Hepatocyte (in vitro differentiated cells): ENCODE measurements at regions not wholly inside any gene's neighbourhood (a gene's known extent, or its start where the extent isn't known, plus 50 kb on each side); places are given as distances from the start of the nearest gene placed in this dataset.

Source experiments
- DNase-seq: peaks from one replicate; pipeline ENCODE4 v3.0.0-alpha.2; 2016; ENCODE audit warnings: low spot score
- H2AFZ ChIP-seq: fragments of 200-600 bp; sonication (generic); 2 replicates; pipeline ENCODE4 v1.6.0; 2016; ENCODE audit warnings: antibody characterized with exemption, mild to moderate bottlenecking
- H3K27ac ChIP-seq: fragments of 200-600 bp; sonication (generic); 2 replicates; pipeline ENCODE4 v1.5.1; 2016; ENCODE audit warnings: mild to moderate bottlenecking
- H3K27me3 ChIP-seq: fragments of 200-600 bp; sonication (generic); 2 replicates; pipeline ENCODE4 v1.6.1; 2016
- H3K36me3 ChIP-seq: fragments of 200-600 bp; sonication (generic); replicated peaks from 2 replicates; pipeline ENCODE4 v1.5.1; 2016; ENCODE audit warnings: low read depth; ENCODE audit not compliant: insufficient read depth
- H3K4me1 ChIP-seq: fragments of 200-600 bp; sonication (generic); 2 replicates; pipeline ENCODE4 v1.5.1; 2016; ENCODE audit warnings: mild to moderate bottlenecking, moderate library complexity; ENCODE audit not compliant: insufficient read depth
- H3K4me2 ChIP-seq: fragments of 200-600 bp; sonication (generic); 2 replicates; pipeline ENCODE4 v1.6.0; 2016
- H3K4me3 ChIP-seq: fragments of 200-600 bp; sonication (generic); 2 replicates; pipeline ENCODE4 v1.5.1; 2016; ENCODE audit warnings: mild to moderate bottlenecking
- H3K79me2 ChIP-seq: fragments of 200-600 bp; sonication (generic); 2 replicates; pipeline ENCODE4 v1.6.0; 2017; ENCODE audit warnings: mild to moderate bottlenecking
- H3K9me2 ChIP-seq: fragments of 200-600 bp; sonication (generic); replicated peaks from 2 replicates; pipeline ENCODE4 v1.6.0; 2017; ENCODE audit warnings: mild to moderate bottlenecking; ENCODE audit not compliant: insufficient read depth
- H3K9me3 ChIP-seq: fragments of 200-600 bp; sonication (generic); 2 replicates; pipeline ENCODE4 v1.5.1; 2016; ENCODE audit warnings: low read depth, mild to moderate bottlenecking
- H4K20me1 ChIP-seq: fragments of 200-600 bp; sonication (generic); 2 replicates; pipeline ENCODE4 v1.6.0; 2016; ENCODE audit warnings: mild to moderate bottlenecking; ENCODE audit not compliant: insufficient read depth, poor library complexity, severe bottlenecking
- CTCF ChIP-seq: fragments of 200-600 bp; sonication (generic); IDR thresholded peaks from 2 replicates; pipeline ENCODE4 v1.5.1; 2016; ENCODE audit warnings: antibody characterized with exemption, mild to moderate bottlenecking; ENCODE audit not compliant: poor library complexity
- EZH2 ChIP-seq: fragments of 200-600 bp; sonication (generic); IDR thresholded peaks from 2 replicates; pipeline ENCODE4 v1.6.1; 2016; ENCODE audit warnings: antibody characterized with exemption, mild to moderate bottlenecking, borderline replicate concordance
- EZH2phosphoT487 ChIP-seq: fragments of 200-600 bp; sonication (generic); IDR thresholded peaks from one replicate; pipeline ENCODE4 v1.6.1; 2018; ENCODE audit warnings: antibody characterized with exemption, mild to moderate bottlenecking, low read depth, moderate library complexity; ENCODE audit not compliant: unreplicated experiment, severe bottlenecking
- whole genome bisulfite sequencing: methylation state at CpG from one replicate; pipeline ENCODE4 v1.1.6; 2016; ENCODE audit warnings: low lambda C conversion rate; ENCODE audit errors: missing lambda C conversion rate; 5-methylcytosine and 5-hydroxymethylcytosine counted together

DNA sequence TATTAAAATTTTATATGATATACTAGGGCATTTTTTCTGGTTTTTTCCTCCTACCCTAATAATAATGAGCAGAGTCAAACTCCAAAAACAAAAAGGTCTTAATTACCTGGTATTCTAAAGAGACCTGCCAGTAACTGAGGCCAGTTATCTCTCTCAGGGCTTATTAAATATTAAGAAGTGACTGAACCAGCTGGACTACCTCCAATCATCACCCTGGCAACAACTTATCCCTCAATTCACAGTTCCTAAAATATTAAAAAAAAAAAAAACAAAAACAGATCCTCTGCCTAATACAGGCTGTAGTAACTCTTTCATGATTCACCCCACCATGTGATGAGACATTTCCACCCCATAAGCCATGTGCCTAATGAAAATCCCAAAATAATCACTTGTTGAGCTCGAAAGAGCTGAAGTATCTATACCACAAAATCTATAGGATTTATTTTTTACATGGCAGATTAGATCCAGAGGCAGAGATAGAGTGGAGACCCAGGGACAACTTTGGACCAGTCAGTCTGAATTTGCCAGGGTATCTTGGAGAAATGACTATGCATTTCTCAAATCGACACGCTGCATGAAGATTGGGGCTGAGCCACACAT lies 698.0 kb downstream of the FAT4 start:
- no peaks in the 10 kb centered on the region for H3K4me1 ChIP-seq
- TF ChIP-seq CTCF (no peak), EZH2phosphoT487 (no peak), EZH2 (no peak)
- H3K27ac ChIP-seq: no peak overlapping the region
- H3K79me2 ChIP-seq: no peaks in the 10 kb centered on the region
- WGBS: 95% methylated on average over 3 of the region's 3 CpGs
- H3K9me2 ChIP-seq: no peaks in the 10 kb centered on the region
- H3K27me3 ChIP-seq: no peaks in the 10 kb centered on the region
- H4K20me1 ChIP-seq: no peaks in the 10 kb centered on the region
- no peak overlapping the region for H2AFZ ChIP-seq
- H3K4me2 ChIP-seq: no peak overlapping the region
- no peaks in the 10 kb centered on the region for H3K36me3 ChIP-seq
- DNase-seq: no peak
- H3K4me3 ChIP-seq: no peak overlapping the region
- H3K9me3 ChIP-seq: no peaks in the 10 kb centered on the region

GRCh38 chr4:126018274-126018673 lies 703.5 kb downstream of the FAT4 start:
- no peak overlapping the region for H3K27ac ChIP-seq
- H2AFZ ChIP-seq: no peak overlapping the region
- H3K9me3 ChIP-seq: no peaks in the 10 kb centered on the region
- no peak for DNase-seq
- H3K9me2 ChIP-seq: no peaks in the 10 kb centered on the region
- H3K4me1 ChIP-seq: no peaks in the 10 kb centered on the region
- 86% methylated on average over 1 of the region's 1 CpG for WGBS
- no peaks in the 10 kb centered on the region for H3K36me3 ChIP-seq
- no peaks in the 10 kb centered on the region for H3K27me3 ChIP-seq
- TF ChIP-seq EZH2phosphoT487: no peak
- TF ChIP-seq CTCF: no peak
- no peak for TF ChIP-seq EZH2
- no peaks in the 10 kb centered on the region for H3K79me2 ChIP-seq
- H3K4me2 ChIP-seq: no peak overlapping the region
- no peak overlapping the region for H3K4me3 ChIP-seq
- no peaks in the 10 kb centered on the region for H4K20me1 ChIP-seq

DNA sequence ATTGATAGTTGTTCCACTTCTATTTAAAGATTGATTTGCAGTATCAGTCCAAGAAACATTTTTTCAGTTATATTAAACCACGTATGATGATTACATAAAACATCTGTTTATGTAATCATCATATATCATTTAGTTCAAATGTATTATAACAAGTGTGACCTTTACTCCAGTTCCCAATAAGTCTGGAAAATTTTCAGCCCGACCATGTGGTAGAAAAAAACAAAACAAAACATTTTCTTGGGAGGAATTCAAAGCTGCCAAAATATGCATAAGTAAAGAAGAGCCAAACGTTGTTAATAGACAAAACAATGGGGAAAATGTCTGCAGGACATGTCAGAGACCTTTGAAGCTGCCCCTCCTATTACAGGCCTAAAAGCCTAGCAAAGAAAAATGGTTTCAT lies 709.1 kb downstream of the FAT4 start:
- no peaks in the 10 kb centered on the region for H3K4me1 ChIP-seq
- no peaks in the 10 kb centered on the region for H3K9me3 ChIP-seq
- no peak overlapping the region for H3K27ac ChIP-seq
- no peaks in the 10 kb centered on the region for H3K27me3 ChIP-seq
- no peak overlapping the region for H2AFZ ChIP-seq
- 64% methylated on average over 3 of the region's 3 CpGs for WGBS
- H3K4me2 ChIP-seq: no peak overlapping the region
- no peaks in the 10 kb centered on the region for H3K79me2 ChIP-seq
- no peaks in the 10 kb centered on the region for H3K9me2 ChIP-seq
- H3K36me3 ChIP-seq: no peaks in the 10 kb centered on the region
- DNase-seq: no peak
- no peak for TF ChIP-seq EZH2phosphoT487
- H4K20me1 ChIP-seq: no peaks in the 10 kb centered on the region
- H3K4me3 ChIP-seq: no peak overlapping the region

DNA sequence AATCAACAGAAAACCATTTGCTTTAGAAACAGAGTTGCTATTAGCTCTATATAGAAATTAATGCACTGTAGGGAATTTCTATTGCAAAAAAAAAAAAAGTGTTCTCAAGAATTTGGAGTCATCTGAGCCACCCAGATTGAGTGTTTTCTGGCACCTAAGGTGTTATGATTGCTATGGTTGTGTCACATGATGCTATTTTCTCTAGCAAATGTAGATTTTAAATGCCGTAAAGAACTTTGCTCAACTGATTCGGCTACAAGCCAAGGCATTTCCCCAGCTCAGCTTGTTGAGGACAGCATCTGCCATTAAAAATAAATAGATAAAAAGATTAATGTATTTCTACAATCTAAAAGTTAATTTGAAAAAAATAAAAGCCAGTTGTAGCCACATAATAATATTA lies 712.8 kb downstream of the FAT4 start:
- no peak for DNase-seq
- no peaks in the 10 kb centered on the region for H4K20me1 ChIP-seq
- no peak overlapping the region for H2AFZ ChIP-seq
- H3K9me3 ChIP-seq: no peaks in the 10 kb centered on the region
- no peak overlapping the region for H3K4me3 ChIP-seq
- H3K27ac ChIP-seq: no peak overlapping the region
- WGBS: 55% methylated on average over 2 of the region's 2 CpGs
- H3K79me2 ChIP-seq: no peaks in the 10 kb centered on the region
- H3K9me2 ChIP-seq: no peaks in the 10 kb centered on the region
- H3K36me3 ChIP-seq: no peaks in the 10 kb centered on the region
- no peak for TF ChIP-seq CTCF
- no peak for TF ChIP-seq EZH2phosphoT487
- TF ChIP-seq EZH2: no peak
- no peaks in the 10 kb centered on the region for H3K27me3 ChIP-seq
- H3K4me1 ChIP-seq: no peaks in the 10 kb centered on the region
- no peak overlapping the region for H3K4me2 ChIP-seq
